IMR-90 (cell line): ENCODE measurements at regions not wholly inside any gene's neighbourhood (a gene's known extent, or its start where the extent isn't known, plus 50 kb on each side); places are given as distances from the start of the nearest gene placed in this dataset.

Experiments used
- ATAC-seq: fragments of 200-7000 bp; cut with Tn5 transposase; 2 replicates; pipeline ENCODE4 v1.9.1; 2020; ENCODE audit warnings: low read depth, mild to moderate bottlenecking, moderate library complexity
- BruUV-seq: library from RNA; stranded (reverse); fragments of 400-500 nt; replicated peaks from 2 replicates; lab custom pipeline; 2021; lab: Mats Ljungman, UMichigan
- CTCF ChIA-PET: fragments of 300-600 bp; formaldehyde crosslinking; extraction: SDS; loops from one replicate; lab custom pipeline; 2021; ENCODE audit warnings: antibody characterized with exemption; lab: Yijun Ruan, JAX
- POLR2A ChIA-PET: fragments of 300-600 bp; sonication (Branson Sonifier 250); formaldehyde crosslinking; loops from one replicate; lab custom pipeline; 2022; ENCODE audit warnings: antibody characterized with exemption; ENCODE audit not compliant: unreplicated experiment; lab: Charles Lee
- DNase-seq: peaks from one replicate; pipeline ENCODE4 v3.0.0; 2013
- H2AFZ ChIP-seq: replicated peaks from 2 replicates; pipeline ENCODE3; 2013; ENCODE audit warnings: low read length, mild to moderate bottlenecking; ENCODE audit not compliant: poor library complexity
- H2AK5ac ChIP-seq: 2 replicates; pipeline ENCODE4 v1.6.1; 2013; ENCODE audit warnings: low read depth, low read length, inconsistent platforms
- H2AK9ac ChIP-seq: replicated peaks from 2 replicates; pipeline ENCODE3; 2013; ENCODE audit warnings: mild to moderate bottlenecking, low read depth, low read length, moderate library complexity; ENCODE audit not compliant: poor library complexity
- H2BK120ac ChIP-seq: 2 replicates; pipeline ENCODE4 v1.6.1; 2013; ENCODE audit warnings: low read depth, low read length, inconsistent platforms
- H2BK15ac ChIP-seq: 3 replicates; pipeline ENCODE4 v1.6.1; 2013; ENCODE audit warnings: low read depth, low read length, inconsistent platforms
- H2BK20ac ChIP-seq: 2 replicates; pipeline ENCODE4 v1.6.1; 2013; ENCODE audit warnings: low read depth, mild to moderate bottlenecking, inconsistent platforms, low read length, moderate library complexity
- H2BK5ac ChIP-seq: 2 replicates; pipeline ENCODE4 v1.6.1; 2013; ENCODE audit warnings: mild to moderate bottlenecking, low read depth, low read length, inconsistent platforms; ENCODE audit not compliant: poor library complexity, severe bottlenecking
- H3K14ac ChIP-seq: replicated peaks from 2 replicates; pipeline ENCODE4 v1.6.1; 2013; ENCODE audit warnings: low read depth, low read length, inconsistent platforms
- H3K18ac ChIP-seq: 2 replicates; pipeline ENCODE4 v1.6.1; 2013; ENCODE audit warnings: low read depth, low read length, control low read depth
- H3K23ac ChIP-seq: 2 replicates; pipeline ENCODE4 v1.6.1; 2013; ENCODE audit warnings: low read depth, low read length, inconsistent platforms
- H3K27ac ChIP-seq: 2 replicates; pipeline ENCODE4 v1.5.1; 2013; ENCODE audit warnings: mild to moderate bottlenecking, control low read depth, low read length; ENCODE audit not compliant: insufficient read depth
- H3K27me3 ChIP-seq: 2 replicates; pipeline ENCODE4 v1.6.1; 2013; ENCODE audit warnings: low read length; ENCODE audit not compliant: control insufficient read depth, insufficient read depth
- H3K36me3 ChIP-seq: 2 replicates; pipeline ENCODE4 v1.6.1; 2013; ENCODE audit warnings: low read length, mixed read lengths; ENCODE audit not compliant: control insufficient read depth, insufficient read depth
- H3K4ac ChIP-seq: 2 replicates; pipeline ENCODE4 v1.6.1; 2013; ENCODE audit warnings: low read depth, low read length, inconsistent platforms
- H3K4me1 ChIP-seq: 2 replicates; pipeline ENCODE4 v1.6.1; 2013; ENCODE audit warnings: low read length, mixed read lengths; ENCODE audit not compliant: control insufficient read depth, insufficient read depth
- H3K4me2 ChIP-seq: 2 replicates; pipeline ENCODE4 v1.6.1; 2013; ENCODE audit warnings: low read depth, mild to moderate bottlenecking, control low read depth, low read length, moderate library complexity
- H3K4me3 ChIP-seq: 2 replicates; pipeline ENCODE4 v1.5.1; 2013; ENCODE audit warnings: low read depth, mild to moderate bottlenecking, control low read depth, low read length, moderate library complexity; ENCODE audit not compliant: insufficient read depth
- H3K56ac ChIP-seq: 2 replicates; pipeline ENCODE4 v1.6.1; 2013; ENCODE audit warnings: low read length, inconsistent platforms; ENCODE audit not compliant: insufficient read depth; ENCODE audit errors: extremely low read depth
- H3K79me1 ChIP-seq, 2 experiments: 2 replicates each; pipeline ENCODE4 v1.6.1; 2013; ENCODE audit warnings: low read length in 2 of 2, inconsistent platforms in 1 of 2, low read depth in 1 of 2
- H3K9ac ChIP-seq: 2 replicates; pipeline ENCODE4 v1.6.1; 2013; ENCODE audit warnings: low read depth, low read length, control low read depth
- H3K9me1 ChIP-seq: 2 replicates; pipeline ENCODE4 v1.6.1; 2013; ENCODE audit warnings: low read length, inconsistent platforms; ENCODE audit not compliant: insufficient read depth
- H3K9me3 ChIP-seq: 2 replicates; pipeline ENCODE4 v1.6.1; 2013; ENCODE audit warnings: low read length; ENCODE audit not compliant: control insufficient read depth, insufficient read depth
- H4K20me1 ChIP-seq: 2 replicates; pipeline ENCODE4 v1.6.1; 2013; ENCODE audit warnings: low read length, inconsistent platforms; ENCODE audit not compliant: insufficient read depth
- H4K5ac ChIP-seq: 2 replicates; pipeline ENCODE4 v1.6.1; 2013; ENCODE audit warnings: mild to moderate bottlenecking, low read depth, low read length, control low read depth
- H4K8ac ChIP-seq, 2 experiments: 2 replicates each; pipeline ENCODE4 v1.6.1; 2013; ENCODE audit warnings: low read depth in 2 of 2, low read length in 2 of 2, control low read depth in 1 of 2, inconsistent platforms in 1 of 2
- H4K91ac ChIP-seq: 2 replicates; pipeline ENCODE4 v1.6.1; 2013; ENCODE audit warnings: low read depth, low read length, inconsistent platforms; ENCODE audit not compliant: insufficient read depth
- MAFK ChIP-seq: IDR thresholded peaks from 2 replicates; pipeline ENCODE4 v1.6.1; 2012; ENCODE audit warnings: low read depth, low read length, improper control_type of control experiment
- RAD21 ChIP-seq: IDR thresholded peaks from 2 replicates; pipeline ENCODE4 v1.6.1; 2012; ENCODE audit warnings: low read length, improper control_type of control experiment
- SMC3 ChIP-seq: fragments of 150-350 bp; IDR thresholded peaks from 2 replicates; pipeline ENCODE4 v1.6.1; 2016; ENCODE audit warnings: low read depth, mild to moderate bottlenecking, antibody characterized with exemption, low read length, moderate library complexity
- WGBS, 2 experiments: methylation state at CpG; one replicate each; pipeline versions ENCODE4 v1.1.5 to v1.1.7; 2013; ENCODE audit warnings: missing lambda C conversion rate in 2 of 2; ENCODE audit not compliant: insufficient read length in 1 of 2; ENCODE audit errors: extremely low coverage in 2 of 2; 5-methylcytosine and 5-hydroxymethylcytosine counted together
- dilution Hi-C: fragments of 300-500 bp; cut with HindIII; formaldehyde crosslinking; loops from one replicate; pipeline ENCODE4 v1.14.3; 2018; ENCODE audit warnings: low sequenced_read_pairs; ENCODE audit not compliant: unreplicated experiment
- in situ Hi-C: fragments of 300-500 bp; cut with MboI; formaldehyde crosslinking; loops from 3 replicates; pipeline ENCODE4 v1.14.3; 2019; ENCODE audit warnings: low sequenced_read_pairs, inconsistent platforms, mixed read lengths
- intact Hi-C: fragments of 100-400 bp; cut with micrococcal nuclease; formaldehyde crosslinking; loops from 2 replicates; pipeline ENCODE4 v1.10.0; 2022
- TF ChIP-seq, protein P1 (sequence below): fragments of 150-350 bp; IDR thresholded peaks from 2 replicates; pipeline ENCODE4 v1.6.1; 2016; ENCODE audit warnings: low read depth, mild to moderate bottlenecking, low read length, moderate library complexity, borderline replicate concordance
- TF ChIP-seq, protein P2 (sequence below): conservative IDR thresholded peaks from 2 replicates; pipeline ENCODE4 v1.5.1; 2012; ENCODE audit warnings: mild to moderate bottlenecking, low read depth, low read length, improper control_type of control experiment

DNA sequence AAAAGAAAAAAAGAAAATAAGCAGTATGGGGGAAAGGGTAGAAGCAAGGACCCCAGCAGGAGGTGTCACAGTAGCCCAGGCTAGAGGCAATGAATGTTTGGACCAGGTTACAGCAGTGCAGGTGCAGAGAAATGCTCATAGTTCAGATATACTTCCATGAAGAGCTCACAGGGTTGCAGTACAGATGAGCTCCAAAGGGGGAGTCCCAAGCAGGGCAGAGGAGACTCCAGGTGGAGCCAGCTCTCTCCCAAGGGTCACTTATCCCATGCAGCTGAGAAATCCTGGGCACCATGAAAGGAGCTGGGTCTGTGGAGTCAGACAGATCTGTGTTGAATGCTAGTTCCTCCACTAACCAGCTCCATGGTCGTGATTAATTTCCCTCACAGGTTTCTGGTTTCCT, 174.9 kb downstream of the C7orf25 start:
- no peak overlapping the region for H4K8ac ChIP-seq
- H2BK15ac ChIP-seq, result no peak overlapping the region
- no CpG with 5 or more reads among the region's 1 CpG for WGBS, 2 experiments
- dilution Hi-C loops, result no loop called here
- H3K9ac ChIP-seq, result no peak overlapping the region
- H3K56ac ChIP-seq, result no peak overlapping the region
- H3K14ac ChIP-seq, result no peak overlapping the region
- H3K27me3 ChIP-seq, result no peaks in the 10 kb centered on the region
- DNase-seq (no peak), ATAC-seq (no peak)
- no peak overlapping the region for H4K5ac ChIP-seq
- H4K91ac ChIP-seq, result no peak overlapping the region
- H3K9me1 ChIP-seq, result no peaks in the 10 kb centered on the region
- BruUV-seq, result no TSS peak
- H3K4ac ChIP-seq, result no peak overlapping the region
- intact Hi-C loops, result no loop called here
- no peak overlapping the region for H2AK5ac ChIP-seq
- H3K4me2 ChIP-seq, result no peak overlapping the region
- ChIA-PET CTCF (no interaction called here), POLR2A (interaction anchor here (0.6 kb wide), 1 partner anchor 781 kb away, joined by 3 read pairs; no protein-coding TSS in a partner anchor)
- H4K20me1 ChIP-seq, result no peaks in the 10 kb centered on the region
- H3K18ac ChIP-seq, result no peak overlapping the region
- no peaks in the 10 kb centered on the region for H3K36me3 ChIP-seq
- TF ChIP-seq, protein P1, sequence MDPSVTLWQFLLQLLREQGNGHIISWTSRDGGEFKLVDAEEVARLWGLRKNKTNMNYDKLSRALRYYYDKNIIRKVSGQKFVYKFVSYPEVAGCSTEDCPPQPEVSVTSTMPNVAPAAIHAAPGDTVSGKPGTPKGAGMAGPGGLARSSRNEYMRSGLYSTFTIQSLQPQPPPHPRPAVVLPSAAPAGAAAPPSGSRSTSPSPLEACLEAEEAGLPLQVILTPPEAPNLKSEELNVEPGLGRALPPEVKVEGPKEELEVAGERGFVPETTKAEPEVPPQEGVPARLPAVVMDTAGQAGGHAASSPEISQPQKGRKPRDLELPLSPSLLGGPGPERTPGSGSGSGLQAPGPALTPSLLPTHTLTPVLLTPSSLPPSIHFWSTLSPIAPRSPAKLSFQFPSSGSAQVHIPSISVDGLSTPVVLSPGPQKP, result no peak
- TF ChIP-seq, protein P2, sequence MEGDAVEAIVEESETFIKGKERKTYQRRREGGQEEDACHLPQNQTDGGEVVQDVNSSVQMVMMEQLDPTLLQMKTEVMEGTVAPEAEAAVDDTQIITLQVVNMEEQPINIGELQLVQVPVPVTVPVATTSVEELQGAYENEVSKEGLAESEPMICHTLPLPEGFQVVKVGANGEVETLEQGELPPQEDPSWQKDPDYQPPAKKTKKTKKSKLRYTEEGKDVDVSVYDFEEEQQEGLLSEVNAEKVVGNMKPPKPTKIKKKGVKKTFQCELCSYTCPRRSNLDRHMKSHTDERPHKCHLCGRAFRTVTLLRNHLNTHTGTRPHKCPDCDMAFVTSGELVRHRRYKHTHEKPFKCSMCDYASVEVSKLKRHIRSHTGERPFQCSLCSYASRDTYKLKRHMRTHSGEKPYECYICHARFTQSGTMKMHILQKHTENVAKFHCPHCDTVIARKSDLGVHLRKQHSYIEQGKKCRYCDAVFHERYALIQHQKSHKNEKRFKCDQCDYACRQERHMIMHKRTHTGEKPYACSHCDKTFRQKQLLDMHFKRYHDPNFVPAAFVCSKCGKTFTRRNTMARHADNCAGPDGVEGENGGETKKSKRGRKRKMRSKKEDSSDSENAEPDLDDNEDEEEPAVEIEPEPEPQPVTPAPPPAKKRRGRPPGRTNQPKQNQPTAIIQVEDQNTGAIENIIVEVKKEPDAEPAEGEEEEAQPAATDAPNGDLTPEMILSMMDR, result no peak
- TF ChIP-seq MAFK (no peak), RAD21 (no peak), SMC3 (no peak)
- in situ Hi-C loops, result no loop called here
- no peak overlapping the region for H3K27ac ChIP-seq
- H2AFZ ChIP-seq, result no peak overlapping the region
- no peak overlapping the region for H2BK20ac ChIP-seq
- no peaks in the 10 kb centered on the region for H3K4me1 ChIP-seq
- H2BK5ac ChIP-seq, result no peak overlapping the region
- no peaks in the 10 kb centered on the region for H3K79me1 ChIP-seq
- no peak overlapping the region for H2AK9ac ChIP-seq
- no peaks in the 10 kb centered on the region for H3K9me3 ChIP-seq
- no peak overlapping the region for H2BK120ac ChIP-seq
- no peak overlapping the region for H3K4me3 ChIP-seq
- H3K23ac ChIP-seq, result no peak overlapping the region
